H9 (cell line): ENCODE measurements at regions not wholly inside any gene's neighbourhood (a gene's known extent, or its start where the extent isn't known, plus 50 kb on each side); places are given as distances from the start of the nearest gene placed in this dataset.

ENCODE experiments used
- DNase-seq: peaks from one replicate; pipeline ENCODE4 v3.0.0-alpha.2; 2017
- H2AFZ ChIP-seq: one replicate; pipeline ENCODE4 v1.6.1; 2013; ENCODE audit warnings: mild to moderate bottlenecking, low read length, control low read depth, moderate library complexity
- H2AK5ac ChIP-seq: 2 replicates; pipeline ENCODE4 v1.6.1; 2013; ENCODE audit warnings: low read length, control low read depth, mixed read lengths; ENCODE audit not compliant: insufficient read length
- H2BK120ac ChIP-seq: one replicate; pipeline ENCODE4 v1.6.1; 2013; ENCODE audit warnings: low read depth, mild to moderate bottlenecking, low read length, control low read depth, inconsistent platforms; ENCODE audit not compliant: poor library complexity, severe bottlenecking
- H2BK12ac ChIP-seq: 2 replicates; pipeline ENCODE4 v1.6.1; 2013; ENCODE audit warnings: low read length, control low read depth, mixed read lengths, low read depth; ENCODE audit not compliant: insufficient read length
- H2BK15ac ChIP-seq: 2 replicates; pipeline ENCODE4 v1.6.1; 2013; ENCODE audit warnings: low read depth, low read length, control low read depth
- H2BK20ac ChIP-seq: one replicate; pipeline ENCODE4 v1.6.1; 2013; ENCODE audit warnings: low read depth, mild to moderate bottlenecking, low read length, control low read depth, inconsistent platforms; ENCODE audit not compliant: poor library complexity, severe bottlenecking
- H2BK5ac ChIP-seq: 2 replicates; pipeline ENCODE4 v1.6.1; 2013; ENCODE audit warnings: low read length, control low read depth, mixed read lengths; ENCODE audit not compliant: insufficient read length
- H3K14ac ChIP-seq: 2 replicates; pipeline ENCODE4 v1.6.1; 2013; ENCODE audit warnings: low read length, control low read depth; ENCODE audit not compliant: insufficient read depth
- H3K18ac ChIP-seq: 2 replicates; pipeline ENCODE4 v1.6.1; 2013; ENCODE audit warnings: low read depth, mild to moderate bottlenecking, mixed read lengths, low read length, control low read depth; ENCODE audit not compliant: insufficient read length
- H3K23ac ChIP-seq: 2 replicates; pipeline ENCODE4 v1.6.1; 2013; ENCODE audit warnings: low read length, control low read depth, mixed read lengths, low read depth; ENCODE audit not compliant: insufficient read length
- H3K23me2 ChIP-seq: 2 replicates; pipeline ENCODE4 v1.6.1; 2013; ENCODE audit warnings: low read depth, mild to moderate bottlenecking, mixed read lengths, low read length, control low read depth; ENCODE audit not compliant: insufficient read length, poor library complexity, severe bottlenecking
- H3K27ac ChIP-seq: 2 replicates; pipeline ENCODE4 v1.5.1; 2013; ENCODE audit warnings: low read length, control low read depth, mixed read lengths, low read depth; ENCODE audit not compliant: insufficient read length
- H3K27me3 ChIP-seq: 2 replicates; pipeline ENCODE4 v1.6.1; 2013; ENCODE audit warnings: low read length, control low read depth, inconsistent platforms; ENCODE audit not compliant: insufficient read depth
- H3K4ac ChIP-seq: 2 replicates; pipeline ENCODE4 v1.6.1; 2013; ENCODE audit warnings: low read depth, mild to moderate bottlenecking, control low read depth, inconsistent platforms, low read length, moderate library complexity
- H3K4me1 ChIP-seq: 2 replicates; pipeline ENCODE4 v1.6.1; 2013; ENCODE audit warnings: low read length, control low read depth, inconsistent platforms; ENCODE audit not compliant: insufficient read depth
- H3K4me2 ChIP-seq: 2 replicates; pipeline ENCODE4 v1.6.1; 2013; ENCODE audit warnings: low read length, control low read depth, mixed read lengths; ENCODE audit not compliant: insufficient read length, insufficient read depth
- H3K56ac ChIP-seq: 2 replicates; pipeline ENCODE4 v1.6.1; 2013; ENCODE audit warnings: low read depth, mild to moderate bottlenecking, mixed read lengths, low read length, control low read depth; ENCODE audit not compliant: insufficient read length
- H3K79me1 ChIP-seq: 2 replicates; pipeline ENCODE4 v1.6.1; 2013; ENCODE audit warnings: low read depth, mild to moderate bottlenecking, moderate library complexity, low read length, control low read depth, inconsistent platforms; ENCODE audit not compliant: insufficient read depth, poor library complexity, severe bottlenecking
- H3K79me2 ChIP-seq: 2 replicates; pipeline ENCODE4 v1.6.1; 2013; ENCODE audit warnings: low read length, control low read depth, inconsistent platforms; ENCODE audit not compliant: insufficient read depth
- H3K9ac ChIP-seq: 2 replicates; pipeline ENCODE4 v1.6.1; 2013; ENCODE audit warnings: low read length, control low read depth, mixed read lengths; ENCODE audit not compliant: insufficient read length; ENCODE audit errors: extremely low read depth
- H3K9me3 ChIP-seq: one replicate; pipeline ENCODE4 v1.6.1; 2013; ENCODE audit warnings: low read depth, low read length, inconsistent platforms; ENCODE audit not compliant: control insufficient read depth
- H3T11ph ChIP-seq: one replicate; pipeline ENCODE4 v1.6.1; 2013; ENCODE audit warnings: mild to moderate bottlenecking, low read length, control low read depth, inconsistent platforms
- H4K20me1 ChIP-seq: one replicate; pipeline ENCODE4 v1.6.1; 2013; ENCODE audit not compliant: control insufficient read depth, insufficient read length, insufficient read depth
- H4K5ac ChIP-seq: 2 replicates; pipeline ENCODE4 v1.6.1; 2013; ENCODE audit warnings: low read depth, mild to moderate bottlenecking, mixed read lengths, low read length, control low read depth; ENCODE audit not compliant: insufficient read length
- H4K8ac ChIP-seq: replicated peaks from 2 replicates; pipeline ENCODE4 v1.6.1; 2013; ENCODE audit warnings: low read length, control low read depth, mixed read lengths, low read depth; ENCODE audit not compliant: insufficient read length
- H4K91ac ChIP-seq: 2 replicates; pipeline ENCODE4 v1.6.1; 2013; ENCODE audit warnings: low read depth, mild to moderate bottlenecking, moderate library complexity, mixed read lengths, low read length, control low read depth; ENCODE audit not compliant: insufficient read length
- H3K27ac Mint-ChIP-seq, 3 experiments: 2 replicates in 2 of 3; 3 replicates in 1 of 3; pipeline ENCODE4 v1.8.0; 2020 to 2021; ENCODE audit warnings: mixed read lengths in 3 of 3, mild to moderate bottlenecking in 1 of 3, moderate library complexity in 1 of 3
- H3K27me3 Mint-ChIP-seq: 2 replicates; pipeline ENCODE4 v1.8.0; 2021; ENCODE audit warnings: low read depth, mild to moderate bottlenecking, moderate library complexity, mixed read lengths
- H3K36me3 Mint-ChIP-seq, 3 experiments: 2 replicates in 2 of 3; 3 replicates in 1 of 3; pipeline ENCODE4 v1.8.0; 2020 to 2021; ENCODE audit warnings: low read depth in 3 of 3, mixed read lengths in 3 of 3; ENCODE audit not compliant: insufficient read depth in 1 of 3
- H3K4me1 Mint-ChIP-seq, 2 experiments: 2 replicates each; pipeline ENCODE4 v1.8.0; 2020; ENCODE audit warnings: mixed read lengths in 2 of 2
- H3K4me3 Mint-ChIP-seq, 2 experiments: 2 replicates in 1 of 2; 3 replicates in 1 of 2; pipeline ENCODE4 v1.8.0; 2020 to 2021; ENCODE audit warnings: mild to moderate bottlenecking in 2 of 2, mixed read lengths in 2 of 2, moderate library complexity in 1 of 2
- H3K9me3 Mint-ChIP-seq, 2 experiments: 2 replicates in 1 of 2; 3 replicates in 1 of 2; pipeline ENCODE4 v1.8.0; 2020; ENCODE audit warnings: mild to moderate bottlenecking in 2 of 2, mixed read lengths in 2 of 2, moderate library complexity in 1 of 2
- WGBS: extraction: QIAGEN DNeasy Blood & Tissue Kit; methylation state at CpG from one replicate; pipeline ENCODE4 v1.1.7; 2013; ENCODE audit warnings: missing lambda C conversion rate, low lambda C conversion rate, mixed read lengths; ENCODE audit not compliant: insufficient read length; ENCODE audit errors: extremely low coverage; 5-methylcytosine and 5-hydroxymethylcytosine counted together
- TF ChIP-seq, protein P1 (sequence below): fragments of 200-600 bp; sonication (generic); conservative IDR thresholded peaks from 3 replicates; pipeline ENCODE4 v1.8.0; 2021; ENCODE audit warnings: antibody characterized with exemption, mild to moderate bottlenecking

- Histone ChIP-seq H3K9me3 (no peaks in the 10 kb centered on the region), H3K14ac (no peak overlapping the region; the same call in 1 of the 2 replicates), H2BK5ac (no peak overlapping the region), H3K23ac (no peak overlapping the region), H3T11ph (no peak overlapping the region), H3K27me3 (no peaks in the 10 kb centered on the region), H3K9ac (no peak overlapping the region), H3K79me2 (no peaks in the 10 kb centered on the region), H4K91ac (no peak overlapping the region), H2BK20ac (no peak overlapping the region), H3K4me1 (no peaks in the 10 kb centered on the region), H2AFZ (no peak overlapping the region), H3K18ac (no peak overlapping the region), H3K4me2 (no peak overlapping the region), H3K27ac (no peak overlapping the region), H2BK15ac (no peak overlapping the region), H3K23me2 (no peaks in the 10 kb centered on the region), H3K4ac (no peak overlapping the region), H4K8ac (no peak overlapping the region), H3K79me1 (no peaks in the 10 kb centered on the region), H2BK120ac (no peak overlapping the region), H2AK5ac (no peak overlapping the region), H4K20me1 (no peaks in the 10 kb centered on the region), H2BK12ac (no peak overlapping the region), H3K56ac (no peak overlapping the region), H4K5ac (no peak overlapping the region)
- H3K9me3 Mint-ChIP-seq = no peaks in the 10 kb centered on the region
- peaks cover 14 to 18% of the 10 kb centered on the region in 2 experiments for H3K4me1 Mint-ChIP-seq
- H3K36me3 Mint-ChIP-seq = no peaks in the 10 kb centered on the region
- TF ChIP-seq, protein P1, sequence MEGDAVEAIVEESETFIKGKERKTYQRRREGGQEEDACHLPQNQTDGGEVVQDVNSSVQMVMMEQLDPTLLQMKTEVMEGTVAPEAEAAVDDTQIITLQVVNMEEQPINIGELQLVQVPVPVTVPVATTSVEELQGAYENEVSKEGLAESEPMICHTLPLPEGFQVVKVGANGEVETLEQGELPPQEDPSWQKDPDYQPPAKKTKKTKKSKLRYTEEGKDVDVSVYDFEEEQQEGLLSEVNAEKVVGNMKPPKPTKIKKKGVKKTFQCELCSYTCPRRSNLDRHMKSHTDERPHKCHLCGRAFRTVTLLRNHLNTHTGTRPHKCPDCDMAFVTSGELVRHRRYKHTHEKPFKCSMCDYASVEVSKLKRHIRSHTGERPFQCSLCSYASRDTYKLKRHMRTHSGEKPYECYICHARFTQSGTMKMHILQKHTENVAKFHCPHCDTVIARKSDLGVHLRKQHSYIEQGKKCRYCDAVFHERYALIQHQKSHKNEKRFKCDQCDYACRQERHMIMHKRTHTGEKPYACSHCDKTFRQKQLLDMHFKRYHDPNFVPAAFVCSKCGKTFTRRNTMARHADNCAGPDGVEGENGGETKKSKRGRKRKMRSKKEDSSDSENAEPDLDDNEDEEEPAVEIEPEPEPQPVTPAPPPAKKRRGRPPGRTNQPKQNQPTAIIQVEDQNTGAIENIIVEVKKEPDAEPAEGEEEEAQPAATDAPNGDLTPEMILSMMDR = no peak
- DNase-seq = peak; percentile 64
- WGBS = no CpG with 5 or more reads among the region's 21 CpGs
- no peaks in the 10 kb centered on the region for H3K27me3 Mint-ChIP-seq
- H3K27ac Mint-ChIP-seq = peak overlapping the region in 2 of 3 experiments; percentile 28 to 31; a peak in 1 of 7 replicates
- no peak overlapping the region for H3K4me3 Mint-ChIP-seq
Observed at GRCh38 chr20:50267041-50267865, 76.6 kb downstream of the CEBPB start.
